ENCODE measurements at regions not wholly inside any gene's neighbourhood (a gene's known extent, or its start where the extent isn't known, plus 50 kb on each side); places are given as distances from the start of the nearest gene placed in this dataset.

DNA sequence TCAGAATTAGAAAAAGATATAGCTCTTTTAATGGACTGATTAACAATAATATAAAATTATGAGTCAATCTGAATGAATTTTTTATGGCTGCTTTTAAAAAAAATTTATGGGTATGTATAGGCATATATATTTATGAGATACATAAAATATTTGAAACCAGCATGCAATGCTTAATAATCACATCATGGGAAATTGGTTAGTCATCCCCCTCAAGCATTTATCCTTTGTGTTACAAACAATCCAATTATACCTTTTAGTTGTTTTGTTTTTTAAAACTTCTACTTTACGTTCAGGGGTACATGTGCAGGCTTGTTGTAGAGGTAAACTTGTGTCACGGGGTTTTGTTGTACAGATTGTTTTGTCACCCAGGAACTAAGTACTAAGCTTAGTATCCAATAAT, 63.4 kb upstream of the HMGCLL1 start:
- DNase-seq (ENCODE audit: low read depth, low spot score) = no peak

DNA sequence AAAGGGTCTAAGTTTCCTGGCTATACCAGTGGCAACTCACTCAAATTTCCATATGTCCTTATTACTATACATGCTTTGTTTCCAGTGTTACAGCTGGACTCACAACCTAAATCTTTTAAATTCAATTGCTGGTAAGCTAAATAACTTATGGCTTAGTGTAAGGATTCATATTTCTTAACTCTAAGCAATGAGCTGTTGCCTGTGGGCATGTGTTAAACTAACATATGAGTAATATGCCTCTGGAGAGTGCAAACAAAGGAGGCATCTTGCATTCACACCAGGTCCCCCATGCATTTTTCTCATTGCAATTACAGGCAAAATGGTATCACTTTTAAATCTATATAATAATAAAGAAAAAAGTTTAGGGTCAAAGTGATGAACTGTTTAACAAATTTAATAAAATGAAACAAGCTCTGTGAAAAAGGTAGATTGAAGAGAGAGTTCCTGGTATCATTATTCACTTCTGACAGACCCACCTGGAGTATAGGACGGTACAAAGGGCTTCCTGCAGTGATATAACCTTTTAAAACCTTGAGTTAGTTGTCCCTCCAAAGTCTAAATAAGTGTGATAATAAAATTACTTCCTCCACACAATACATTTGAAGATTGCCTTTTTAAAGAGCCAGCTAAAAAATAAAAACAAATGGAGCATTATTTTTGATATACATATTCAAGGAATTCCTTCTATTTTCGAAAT, 57.6 kb upstream of the HMGCLL1 start:
- DNase-seq (ENCODE audit: low read depth, low spot score) = no peak

DNA sequence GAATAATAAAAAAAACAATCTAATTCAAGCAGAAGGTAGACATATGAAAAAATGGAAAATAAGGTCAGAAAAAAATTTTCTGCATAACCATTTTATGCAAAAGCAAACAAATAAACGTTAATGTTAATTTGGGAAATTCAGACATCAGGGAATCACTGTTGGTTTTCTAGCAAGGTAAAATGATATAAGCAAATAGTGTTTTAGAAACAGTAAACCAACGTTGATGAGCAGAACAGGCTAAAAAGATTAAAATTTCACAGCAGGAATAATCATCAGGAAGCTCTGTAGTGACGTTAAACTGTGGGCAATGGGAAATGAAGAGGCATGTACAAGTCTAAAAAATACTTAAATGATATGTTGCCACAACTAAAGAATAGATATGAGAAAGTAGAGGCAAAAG, 54.5 kb upstream of the HMGCLL1 start:
- DNase-seq (ENCODE audit: low read depth, low spot score) = no peak

DNA sequence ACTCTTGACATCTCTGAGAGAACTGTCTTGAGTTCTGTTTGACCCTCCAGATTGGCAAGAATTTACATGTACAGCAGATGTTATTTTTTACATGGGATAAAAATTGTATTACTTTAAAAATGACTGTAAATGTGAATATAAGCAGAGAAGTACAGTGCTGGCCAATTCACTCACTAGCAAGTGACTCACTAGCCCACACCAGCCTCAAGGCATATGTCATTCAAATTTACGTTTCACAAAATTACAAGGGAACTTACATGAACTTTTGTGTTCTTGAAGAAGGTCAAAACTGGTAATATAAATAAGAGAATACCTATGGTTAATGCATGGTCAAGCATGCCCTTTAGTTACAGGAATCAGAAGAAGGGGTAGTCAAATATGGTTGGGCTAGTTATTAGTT, 54.0 kb upstream of the HMGCLL1 start:
- no peak for DNase-seq (ENCODE audit: low read depth, low spot score)

Data from iPS DF 19.7 (cell line).